Upper lobe of right lung (tissue), 1 donor: ENCODE measurements at regions not wholly inside any gene's neighbourhood (a gene's known extent, or its start where the extent isn't known, plus 50 kb on each side); places are given as distances from the start of the nearest gene placed in this dataset.
A peak's percentile ranks its signal among the peaks of the same experiment; 100 is the strongest.

Experiments used
- ATAC-seq: fragments of 200-7000 bp; cut with Tn5 transposase; one replicate; pipeline ENCODE4 v1.9.1; 2020; ENCODE audit warnings: mild to moderate bottlenecking, moderate library complexity
- DNase-seq: peaks from one replicate; pipeline ENCODE4 v3.0.0-alpha.2; 2020
- H3K27ac ChIP-seq: fragments of 200-600 bp; one replicate; pipeline ENCODE4 v1.8.0; 2022
- H3K27me3 ChIP-seq: fragments of 200-600 bp; one replicate; pipeline ENCODE4 v1.8.0; 2022; ENCODE audit warnings: mild to moderate bottlenecking
- H3K36me3 ChIP-seq: fragments of 200-600 bp; one replicate; pipeline ENCODE4 v1.8.0; 2022
- H3K4me1 ChIP-seq: fragments of 200-600 bp; one replicate; pipeline ENCODE4 v1.8.0; 2022
- H3K4me3 ChIP-seq: fragments of 200-600 bp; one replicate; pipeline ENCODE4 v1.8.0; 2022; ENCODE audit warnings: mild to moderate bottlenecking
- H3K9me3 ChIP-seq: fragments of 200-600 bp; one replicate; pipeline ENCODE4 v1.8.0; 2022
- intact Hi-C: fragments of 100-400 bp; cut with DNase I; formaldehyde crosslinking; loops from one replicate; pipeline ENCODE4 v1.11.0; 2022
- TF ChIP-seq, protein P1 (sequence below): fragments of 200-600 bp; IDR thresholded peaks from one replicate; pipeline ENCODE4 v1.8.0; 2022; ENCODE audit warnings: antibody characterized with exemption
- donor health status: DM: no; HTN: yes; CAD: no; lungs with severe emphysema.

DNA sequence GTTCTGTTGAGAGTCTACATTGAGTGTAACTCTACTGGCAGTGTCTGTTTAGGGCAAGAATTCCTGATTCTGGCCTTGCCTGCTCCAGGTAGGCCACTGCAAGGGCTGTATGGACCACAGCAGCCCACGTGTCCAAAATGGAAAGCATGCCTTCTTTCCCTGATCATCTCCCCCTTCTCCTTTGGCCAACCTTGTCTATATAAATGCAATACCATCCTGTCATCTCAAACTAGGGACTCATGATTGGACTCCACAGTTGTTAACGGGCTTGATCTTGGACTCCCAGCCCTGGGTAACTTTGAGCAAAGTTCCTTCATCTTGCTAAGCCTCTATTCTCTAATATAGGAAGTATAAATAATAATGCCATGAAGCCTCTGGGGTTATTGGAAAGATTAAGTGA is 533.6 kb downstream of the BNC2 start:
- intact Hi-C loops = no loop called here
- TF ChIP-seq, protein P1, sequence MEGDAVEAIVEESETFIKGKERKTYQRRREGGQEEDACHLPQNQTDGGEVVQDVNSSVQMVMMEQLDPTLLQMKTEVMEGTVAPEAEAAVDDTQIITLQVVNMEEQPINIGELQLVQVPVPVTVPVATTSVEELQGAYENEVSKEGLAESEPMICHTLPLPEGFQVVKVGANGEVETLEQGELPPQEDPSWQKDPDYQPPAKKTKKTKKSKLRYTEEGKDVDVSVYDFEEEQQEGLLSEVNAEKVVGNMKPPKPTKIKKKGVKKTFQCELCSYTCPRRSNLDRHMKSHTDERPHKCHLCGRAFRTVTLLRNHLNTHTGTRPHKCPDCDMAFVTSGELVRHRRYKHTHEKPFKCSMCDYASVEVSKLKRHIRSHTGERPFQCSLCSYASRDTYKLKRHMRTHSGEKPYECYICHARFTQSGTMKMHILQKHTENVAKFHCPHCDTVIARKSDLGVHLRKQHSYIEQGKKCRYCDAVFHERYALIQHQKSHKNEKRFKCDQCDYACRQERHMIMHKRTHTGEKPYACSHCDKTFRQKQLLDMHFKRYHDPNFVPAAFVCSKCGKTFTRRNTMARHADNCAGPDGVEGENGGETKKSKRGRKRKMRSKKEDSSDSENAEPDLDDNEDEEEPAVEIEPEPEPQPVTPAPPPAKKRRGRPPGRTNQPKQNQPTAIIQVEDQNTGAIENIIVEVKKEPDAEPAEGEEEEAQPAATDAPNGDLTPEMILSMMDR = no peak
- no peaks in the 10 kb centered on the region for H3K9me3 ChIP-seq
- no peaks in the 10 kb centered on the region for H3K4me1 ChIP-seq
- no peaks in the 10 kb centered on the region for H3K36me3 ChIP-seq
- no peak for ATAC-seq
- H3K4me3 ChIP-seq = no peak overlapping the region
- no peaks in the 10 kb centered on the region for H3K27me3 ChIP-seq
- no peak for DNase-seq
- H3K27ac ChIP-seq = no peak overlapping the region

GRCh38 chr9:16337322-16338029 is 533.0 kb downstream of the BNC2 start:
- no peak for DNase-seq
- intact Hi-C loops = no loop called here
- ATAC-seq = no peak
- H3K9me3 ChIP-seq = no peaks in the 10 kb centered on the region
- no peak overlapping the region for H3K4me3 ChIP-seq
- TF ChIP-seq, protein P1 = no peak
- no peaks in the 10 kb centered on the region for H3K36me3 ChIP-seq
- no peak overlapping the region for H3K27ac ChIP-seq
- no peaks in the 10 kb centered on the region for H3K4me1 ChIP-seq
- no peaks in the 10 kb centered on the region for H3K27me3 ChIP-seq

GRCh38 chr9:16341177-16341576 is 529.3 kb downstream of the BNC2 start:
- TF ChIP-seq, protein P1 = no peak
- Histone ChIP-seq H3K27ac (no peak overlapping the region), H3K4me1 (no peaks in the 10 kb centered on the region), H3K4me3 (no peak overlapping the region), H3K27me3 (no peaks in the 10 kb centered on the region), H3K36me3 (no peaks in the 10 kb centered on the region), H3K9me3 (no peaks in the 10 kb centered on the region)
- intact Hi-C loops = no loop called here
- ATAC-seq (no peak), DNase-seq (no peak)

GRCh38 chr9:16342246-16343020 is 528.0 kb downstream of the BNC2 start:
- no peak overlapping the region for H3K4me3 ChIP-seq
- H3K9me3 ChIP-seq = no peaks in the 10 kb centered on the region
- TF ChIP-seq, protein P1 = no peak
- ATAC-seq (peak; percentile 24), DNase-seq (no peak)
- no peak overlapping the region for H3K27ac ChIP-seq
- no peaks in the 10 kb centered on the region for H3K27me3 ChIP-seq
- H3K4me1 ChIP-seq = no peaks in the 10 kb centered on the region
- intact Hi-C loops = no loop called here
- H3K36me3 ChIP-seq = no peaks in the 10 kb centered on the region

DNA sequence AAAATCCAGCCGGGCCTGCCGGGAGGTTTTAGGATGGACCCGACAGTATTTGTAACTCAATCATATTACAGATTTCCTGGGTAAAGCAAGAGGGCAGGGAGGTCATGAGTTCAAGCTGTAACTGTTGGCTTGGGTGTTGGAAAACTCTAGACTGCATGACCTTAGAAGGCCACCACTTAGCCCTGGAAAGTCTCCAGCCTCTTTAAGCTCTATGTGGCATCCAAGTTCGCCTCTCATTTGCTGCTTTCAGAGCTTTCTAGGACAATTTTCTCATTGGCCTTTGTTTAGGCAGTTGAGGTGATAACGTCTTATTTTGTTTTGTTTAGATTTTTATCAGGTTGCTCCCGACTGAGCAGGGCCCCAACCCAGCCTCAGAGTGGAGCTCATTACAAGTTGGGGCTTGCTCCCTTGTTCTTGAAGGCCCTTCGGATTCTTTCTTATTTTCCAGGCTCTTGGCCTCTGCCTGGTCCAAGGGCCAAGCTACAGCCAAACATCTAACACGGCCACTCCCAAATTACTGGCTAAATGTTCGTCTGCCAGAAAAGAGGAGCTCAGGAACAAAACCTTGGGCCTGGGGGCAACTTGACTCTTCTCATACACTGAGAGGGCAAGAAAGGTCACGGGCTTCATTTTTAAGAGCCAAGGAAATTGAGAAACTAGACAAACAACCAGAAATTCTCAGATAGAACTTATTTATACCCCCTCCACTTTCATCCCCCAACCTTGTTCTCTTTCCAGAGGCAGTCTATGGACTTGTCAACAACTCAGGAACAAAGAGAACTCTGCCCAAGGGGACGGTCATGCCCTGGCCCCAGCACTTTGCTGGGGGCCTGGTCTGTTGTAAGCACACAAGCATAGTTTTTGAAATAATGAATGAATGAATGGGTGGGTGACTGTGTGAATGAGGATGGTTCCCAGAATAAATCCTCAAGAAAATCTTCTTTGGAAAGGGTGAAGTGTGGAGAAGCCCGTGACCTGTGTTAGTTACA is 526.9 kb downstream of the BNC2 start:
- no peaks in the 10 kb centered on the region for H3K36me3 ChIP-seq
- ATAC-seq = peak; percentile 9
- no peak for DNase-seq
- TF ChIP-seq, protein P1 = no peak
- H3K4me1 ChIP-seq = no peaks in the 10 kb centered on the region
- H3K4me3 ChIP-seq = no peak overlapping the region
- H3K27me3 ChIP-seq = no peaks in the 10 kb centered on the region
- H3K27ac ChIP-seq = no peak overlapping the region
- intact Hi-C loops = no loop called here
- H3K9me3 ChIP-seq = no peaks in the 10 kb centered on the region
